Right lobe of liver (tissue), 6 donors: ENCODE measurements at regions not wholly inside any gene's neighbourhood (a gene's known extent, or its start where the extent isn't known, plus 50 kb on each side); places are given as distances from the start of the nearest gene placed in this dataset.

Experiments used
- ATAC-seq, 4 donors: fragments of 200-7000 bp; cut with Tn5 transposase; one replicate each; pipeline ENCODE4 v1.9.1; 2020; ENCODE audit warnings: mild to moderate bottlenecking in 4 of 4, moderate library complexity in 4 of 4
- DNase-seq, 3 donors: peaks; one replicate each; pipeline ENCODE4 v3.0.0-alpha.2; 2020
- H3K27ac ChIP-seq, 3 donors: fragments of 200-600 bp; one replicate each; pipeline ENCODE4 v1.8.0; 2022
- H3K27me3 ChIP-seq, 2 donors: fragments of 200-600 bp; one replicate each; pipeline ENCODE4 v1.8.0; 2022
- H3K36me3 ChIP-seq, 4 donors: fragments of 200-600 bp; sonication (generic) in 1 of 4; one replicate each; pipeline versions ENCODE4 v1.5.1 to v1.8.0; 2017 to 2022; ENCODE audit warnings: control low read depth in 1 of 4
- H3K4me1 ChIP-seq, 4 donors: fragments of 200-600 bp; sonication (generic) in 1 of 4; one replicate each; pipeline versions ENCODE4 v1.5.1 to v1.8.0; 2017 to 2022; ENCODE audit warnings: control low read depth in 1 of 4
- H3K4me3 ChIP-seq, 3 donors: fragments of 200-600 bp; one replicate each; pipeline ENCODE4 v1.8.0; 2022
- H3K9me3 ChIP-seq, 4 donors: fragments of 200-600 bp; sonication (generic) in 1 of 4; one replicate each; pipeline versions ENCODE4 v1.5.1 to v1.8.0; 2017 to 2022; ENCODE audit warnings: control low read depth in 1 of 4
- CTCF ChIP-seq, 4 donors: fragments of 200-600 bp in 3 of 4; fragments of 450-650 bp in 1 of 4; IDR thresholded peaks; one replicate each; pipeline versions ENCODE4 v1.5.1 to v1.8.0; 2016 to 2022; ENCODE audit warnings: antibody characterized with exemption in 4 of 4, mild to moderate bottlenecking in 2 of 4
- POLR2A ChIP-seq: fragments of 450-650 bp; IDR thresholded peaks from one replicate; pipeline ENCODE4 v1.6.1; 2017; ENCODE audit warnings: antibody characterized with exemption, mild to moderate bottlenecking
- WGBS: methylation state at CpG from one replicate; pipeline ENCODE4 v1.1.6; 2018; ENCODE audit warnings: low coverage, low lambda C conversion rate; ENCODE audit not compliant: insufficient coverage; ENCODE audit errors: missing lambda C conversion rate; 5-methylcytosine and 5-hydroxymethylcytosine counted together
- intact Hi-C, 2 donors: fragments of 100-400 bp; cut with DNase I; formaldehyde crosslinking; loops; one replicate each; pipeline versions ENCODE4 v1.11.2 to v1.14.1; 2022
- donor health status: DM: no; HTN: yes; CAD: no.
- donor health status: DM: no; HTN: no; CAD: no.
- donor health status: DM: no; HTN: no; CAD: no.
- donor health status: DM: no; HTN: yes; CAD: no.
- donor health status: DM: no; HTN: yes; CAD: no.

DNA sequence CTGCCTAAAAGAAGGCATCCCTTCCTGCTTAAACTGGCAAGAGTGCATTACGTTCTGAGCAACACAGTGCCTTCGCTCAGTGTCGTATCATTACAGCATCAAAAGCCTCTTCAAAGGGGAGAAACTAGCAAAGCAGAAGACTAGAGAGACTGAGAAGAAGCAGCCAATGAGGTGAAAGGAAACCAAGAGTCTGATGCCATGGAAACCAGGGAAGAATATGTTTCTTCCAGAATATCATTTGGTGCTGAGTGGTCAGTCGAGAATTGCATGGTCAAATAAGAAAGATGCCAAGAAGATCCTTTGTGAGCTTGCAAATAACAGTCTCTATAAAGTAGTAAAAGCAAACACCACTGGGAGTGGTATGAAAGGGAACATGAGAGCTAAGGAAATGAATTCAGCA is 312.1 kb upstream of the CHST9 start:
- Histone ChIP-seq H3K4me1 (no peaks in the 10 kb centered on the region), H3K36me3 (no peaks in the 10 kb centered on the region), H3K9me3 (no peaks in the 10 kb centered on the region), H3K27me3 (no peaks in the 10 kb centered on the region), H3K27ac (no peak overlapping the region), H3K4me3 (no peak overlapping the region)
- ATAC-seq (no peak), DNase-seq (no peak)
- TF ChIP-seq CTCF (IDR thresholded peaks at IDR 0.05) (no peak), POLR2A (no peak)
- intact Hi-C loops: loop anchor here in 1 of 2 donors (10.0 kb wide), 1 partner anchor 72 kb away; no protein-coding TSS in a partner anchor
- WGBS: 55% methylated on average over 4 of the region's 4 CpGs

DNA sequence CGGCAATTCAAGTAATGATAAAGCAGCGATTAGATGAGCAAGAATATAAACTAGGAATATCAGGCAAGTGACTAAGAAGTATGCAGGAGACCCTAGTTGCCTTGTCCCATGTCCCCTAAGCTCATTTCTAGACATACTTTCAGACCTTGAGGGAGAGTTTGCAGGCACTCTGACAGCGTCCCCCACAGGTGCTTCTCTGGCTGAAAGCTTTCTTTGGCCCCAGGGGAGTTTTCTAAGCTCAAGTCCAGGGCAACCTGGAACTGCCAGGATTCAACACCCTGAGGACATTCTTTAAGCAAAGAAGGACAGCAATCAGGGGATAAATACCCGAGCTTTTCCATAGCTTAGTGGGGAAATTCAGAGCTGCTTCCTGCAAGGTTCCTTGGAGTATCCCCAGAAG is 308.1 kb upstream of the CHST9 start:
- ATAC-seq: no peak
- no peak overlapping the region for H3K4me3 ChIP-seq
- H3K4me1 ChIP-seq: no peaks in the 10 kb centered on the region
- TF ChIP-seq POLR2A: no peak
- no peak for TF ChIP-seq CTCF (IDR thresholded peaks at IDR 0.05)
- intact Hi-C loops: loop anchor here in 1 of 2 donors (10.0 kb wide), 1 partner anchor 68 kb away; no protein-coding TSS in a partner anchor
- no peak for DNase-seq
- no peaks in the 10 kb centered on the region for H3K9me3 ChIP-seq
- no peak overlapping the region for H3K27ac ChIP-seq
- no peaks in the 10 kb centered on the region for H3K36me3 ChIP-seq
- whole genome bisulfite sequencing: 30% methylated on average over 3 of the region's 4 CpGs
- no peaks in the 10 kb centered on the region for H3K27me3 ChIP-seq

DNA sequence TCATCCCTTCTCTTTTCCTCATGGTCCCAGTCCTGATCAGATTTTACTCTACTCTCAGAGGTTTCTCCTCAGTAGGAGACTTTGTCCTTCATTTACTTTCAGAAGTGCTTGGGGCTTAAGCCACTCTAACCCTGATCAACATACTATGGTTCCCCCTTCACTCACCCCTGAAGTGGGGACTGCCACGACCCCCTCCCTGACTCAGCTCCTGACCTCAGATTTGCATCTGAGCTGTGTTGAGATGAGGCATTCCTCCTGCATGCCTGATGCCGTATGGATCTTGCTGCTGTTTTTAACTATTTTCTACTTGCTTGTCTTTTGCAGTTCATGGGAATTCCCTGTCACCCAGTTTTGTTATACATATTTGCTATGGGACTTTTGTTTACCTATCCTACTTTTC is 306.7 kb upstream of the CHST9 start:
- Histone ChIP-seq H3K9me3 (no peaks in the 10 kb centered on the region), H3K27me3 (no peaks in the 10 kb centered on the region), H3K4me1 (no peaks in the 10 kb centered on the region), H3K36me3 (no peaks in the 10 kb centered on the region), H3K4me3 (no peak overlapping the region), H3K27ac (no peak overlapping the region)
- intact Hi-C loops: loop anchor here in 1 of 2 donors (10.0 kb wide), 1 partner anchor 67 kb away; no protein-coding TSS in a partner anchor
- 36% methylated on average over 2 of the region's 2 CpGs for WGBS
- DNase-seq (no peak), ATAC-seq (no peak)
- no peak for TF ChIP-seq CTCF (IDR thresholded peaks at IDR 0.05)

- H3K4me1 ChIP-seq: no peaks in the 10 kb centered on the region
- ATAC-seq: no peak
- no peak overlapping the region for H3K27ac ChIP-seq
- TF ChIP-seq CTCF (IDR thresholded peaks at IDR 0.05) (no peak), POLR2A (no peak)
- no peaks in the 10 kb centered on the region for H3K36me3 ChIP-seq
- no peak for DNase-seq
- intact Hi-C loops: no loop called here
- H3K27me3 ChIP-seq: no peaks in the 10 kb centered on the region
- H3K9me3 ChIP-seq: no peaks in the 10 kb centered on the region
- WGBS: 59% methylated on average over 4 of the region's 4 CpGs
- no peak overlapping the region for H3K4me3 ChIP-seq
Measured at GRCh38 chr18:27483276-27483675, 298.2 kb upstream of the CHST9 start.

- 0% methylated on average over 1 of the region's 1 CpG for WGBS
- Histone ChIP-seq H3K9me3 (no peaks in the 10 kb centered on the region), H3K36me3 (no peaks in the 10 kb centered on the region), H3K4me3 (no peak overlapping the region), H3K27ac (no peak overlapping the region), H3K27me3 (no peaks in the 10 kb centered on the region), H3K4me1 (no peaks in the 10 kb centered on the region)
- ATAC-seq (no peak), DNase-seq (no peak)
- TF ChIP-seq POLR2A (no peak), CTCF (IDR thresholded peaks at IDR 0.05) (no peak)
- intact Hi-C loops: no loop called here
Measured at GRCh38 chr18:27478459-27478858, 293.4 kb upstream of the CHST9 start.
